H1 (cell line): ENCODE measurements at regions not wholly inside any gene's neighbourhood (a gene's known extent, or its start where the extent isn't known, plus 50 kb on each side); places are given as distances from the start of the nearest gene placed in this dataset.

Experiments
- CTCF ChIA-PET: fragments of 300-600 bp; sonication (Branson Sonifier 250); formaldehyde crosslinking; loops from one replicate; lab custom pipeline; 2021; ENCODE audit not compliant: partially characterized antibody; lab: Charles Lee
- POLR2A ChIA-PET: fragments of 300-600 bp; sonication (Branson Sonifier 250); formaldehyde crosslinking; loops from one replicate; lab custom pipeline; 2021; ENCODE audit warnings: inconsistent platforms; ENCODE audit not compliant: partially characterized antibody; lab: Charles Lee
- DNase-seq, 2 experiments: peaks; one replicate each; pipeline versions ENCODE4 v3.0.0 to v3.0.0-alpha.2; 2010 to 2022; ENCODE audit warnings: low spot score in 2 of 2, low read depth in 1 of 2, mixed read lengths in 1 of 2
- FAIRE-seq: peaks from 2 replicates; lab custom pipeline; 2011; peaks lifted over from hg19 to GRCh38; lab: Jason Lieb, UNC
- H2AFZ ChIP-seq: 2 replicates; pipeline ENCODE4 v1.8.1; 2012; ENCODE audit warnings: low read length, inconsistent platforms
- H2AK5ac ChIP-seq: 2 replicates; pipeline ENCODE4 v1.6.1; 2013; ENCODE audit warnings: low read depth, low read length
- H2BK120ac ChIP-seq: replicated peaks from 2 replicates; pipeline ENCODE3; 2013; ENCODE audit warnings: low read depth, low read length, inconsistent platforms
- H2BK12ac ChIP-seq: 2 replicates; pipeline ENCODE4 v1.6.1; 2013; ENCODE audit warnings: low read depth, low read length
- H2BK15ac ChIP-seq: 2 replicates; pipeline ENCODE4 v1.6.1; 2013; ENCODE audit warnings: low read length
- H2BK20ac ChIP-seq: 2 replicates; pipeline ENCODE4 v1.6.1; 2013; ENCODE audit warnings: low read length
- H2BK5ac ChIP-seq: 2 replicates; pipeline ENCODE4 v1.6.1; 2013; ENCODE audit warnings: low read depth, low read length
- H3K14ac ChIP-seq: 2 replicates; pipeline ENCODE4 v1.6.1; 2013; ENCODE audit warnings: inconsistent platforms; ENCODE audit not compliant: insufficient read length
- H3K18ac ChIP-seq: 2 replicates; pipeline ENCODE4 v1.6.1; 2013; ENCODE audit warnings: low read length; ENCODE audit errors: extremely low read depth
- H3K23ac ChIP-seq: 2 replicates; pipeline ENCODE4 v1.6.1; 2013; ENCODE audit warnings: inconsistent platforms; ENCODE audit not compliant: insufficient read length
- H3K23me2 ChIP-seq: 2 replicates; pipeline ENCODE4 v1.6.1; 2013; ENCODE audit warnings: low read depth, low read length
- H3K27ac ChIP-seq: 2 replicates; pipeline ENCODE4 v1.6.1; 2011; ENCODE audit warnings: low read depth, low read length, inconsistent platforms
- H3K27me3 ChIP-seq, 4 experiments: replicated peaks in 1 of 4; 1 replicate in 1 of 4; 2 replicates in 3 of 4; pipeline versions ENCODE4 v1.6.1 to v1.8.1; 2011 to 2013; ENCODE audit warnings: low read length in 3 of 4, mild to moderate bottlenecking in 3 of 4, inconsistent platforms in 2 of 4, mixed read lengths in 2 of 4, moderate library complexity in 1 of 4; ENCODE audit not compliant: control insufficient read depth in 3 of 4, insufficient read depth in 3 of 4; ENCODE audit errors: extremely low read depth in 1 of 4
- H3K36me3 ChIP-seq, 4 experiments: 2 replicates each; pipeline versions ENCODE4 v1.6.1 to v1.8.1; 2011 to 2013; ENCODE audit warnings: mild to moderate bottlenecking in 4 of 4, low read length in 3 of 4, moderate library complexity in 2 of 4, control low read depth in 1 of 4, inconsistent platforms in 1 of 4; ENCODE audit not compliant: insufficient read depth in 4 of 4, control insufficient read depth in 2 of 4
- H3K4ac ChIP-seq: replicated peaks from 2 replicates; pipeline ENCODE3; 2013; ENCODE audit warnings: low read length, low read depth, mixed read lengths, inconsistent platforms; ENCODE audit not compliant: insufficient read length
- H3K4me1 ChIP-seq, 4 experiments: replicated peaks in 1 of 4; 1 replicate in 1 of 4; 2 replicates in 3 of 4; pipeline versions ENCODE4 v1.6.1 to v1.8.1; 2011 to 2013; ENCODE audit warnings: low read length in 3 of 4, inconsistent platforms in 2 of 4, mixed read lengths in 1 of 4; ENCODE audit not compliant: insufficient read depth in 4 of 4, control insufficient read depth in 3 of 4
- H3K4me2 ChIP-seq, 2 experiments: 2 replicates each; pipeline versions ENCODE4 v1.6.1 to v1.8.1; 2011 to 2013; ENCODE audit warnings: low read depth in 2 of 2, low read length in 2 of 2, control low read depth in 1 of 2, inconsistent platforms in 1 of 2, mild to moderate bottlenecking in 1 of 2; ENCODE audit not compliant: insufficient read depth in 1 of 2
- H3K4me3 ChIP-seq, 4 experiments: fragments of 200-600, 300-600 bp in 1 of 4; sonication (generic), shearing (Covaris generic), sonication (Bioruptor Twin) in 1 of 4; 2 replicates each; pipeline versions ENCODE4 v1.5.1 to v1.8.1; 2011 to 2016; ENCODE audit warnings: low read length in 4 of 4, low read depth in 3 of 4, control low read depth in 2 of 4, inconsistent platforms in 2 of 4, mild to moderate bottlenecking in 2 of 4, mixed read lengths in 1 of 4, moderate library complexity in 1 of 4; ENCODE audit not compliant: insufficient read depth in 2 of 4; ENCODE audit errors: extremely low read depth in 1 of 4
- H3K56ac ChIP-seq: replicated peaks from 2 replicates; pipeline ENCODE3; 2013; ENCODE audit warnings: low read depth, mild to moderate bottlenecking, mixed read lengths, low read length, inconsistent platforms; ENCODE audit not compliant: insufficient read length
- H3K79me1 ChIP-seq: 2 replicates; pipeline ENCODE4 v1.6.1; 2013; ENCODE audit warnings: low read depth, low read length, control low read depth
- H3K79me2 ChIP-seq, 2 experiments: 2 replicates each; pipeline versions ENCODE4 v1.6.1 to v1.8.1; 2012 to 2013; ENCODE audit warnings: low read length in 2 of 2, mild to moderate bottlenecking in 2 of 2, inconsistent platforms in 1 of 2; ENCODE audit not compliant: insufficient read depth in 2 of 2, control insufficient read depth in 1 of 2
- H3K9ac ChIP-seq, 4 experiments: replicated peaks in 1 of 4; 1 replicate in 1 of 4; 2 replicates in 3 of 4; pipeline versions ENCODE4 v1.6.1 to v1.8.1; 2011 to 2013; ENCODE audit warnings: low read depth in 3 of 4, low read length in 3 of 4, control low read depth in 2 of 4, mild to moderate bottlenecking in 2 of 4, moderate library complexity in 2 of 4, inconsistent platforms in 1 of 4; ENCODE audit errors: extremely low read depth in 1 of 4
- H3K9me3 ChIP-seq, 2 experiments: 2 replicates each; pipeline versions ENCODE4 v1.6.1 to v1.8.1; 2012 to 2013; ENCODE audit warnings: mild to moderate bottlenecking in 2 of 2, moderate library complexity in 2 of 2, control low read depth in 1 of 2, inconsistent platforms in 1 of 2, low read depth in 1 of 2, low read length in 1 of 2, mixed read lengths in 1 of 2; ENCODE audit not compliant: insufficient read depth in 2 of 2
- H4K20me1 ChIP-seq, 2 experiments: replicated peaks in 1 of 2; 2 replicates each; pipeline versions ENCODE3 to v1.8.1; 2011 to 2013; ENCODE audit warnings: inconsistent platforms in 2 of 2, low read length in 2 of 2, mild to moderate bottlenecking in 1 of 2; ENCODE audit not compliant: insufficient read depth in 2 of 2, control insufficient read depth in 1 of 2
- H4K5ac ChIP-seq: 2 replicates; pipeline ENCODE4 v1.6.1; 2013; ENCODE audit warnings: low read length, low read depth, mixed read lengths, inconsistent platforms; ENCODE audit not compliant: insufficient read length
- H4K8ac ChIP-seq: 2 replicates; pipeline ENCODE4 v1.8.0; 2013; ENCODE audit warnings: mild to moderate bottlenecking, moderate library complexity, low read length, inconsistent platforms; ENCODE audit not compliant: insufficient read depth; ENCODE audit errors: extremely low read depth
- H4K91ac ChIP-seq: replicated peaks from 2 replicates; pipeline ENCODE3; 2013; ENCODE audit warnings: low read length, mixed read lengths, inconsistent platforms; ENCODE audit not compliant: insufficient read length
- JUN ChIP-seq: IDR thresholded peaks from 2 replicates; pipeline ENCODE4 v1.6.1; 2011; ENCODE audit warnings: low read depth, mild to moderate bottlenecking, improper control_type of control experiment, low read length
- NANOG ChIP-seq: IDR thresholded peaks from 2 replicates; pipeline ENCODE4 v1.6.1; 2011; ENCODE audit warnings: low read length, low read depth, mild to moderate bottlenecking, inconsistent platforms; ENCODE audit not compliant: insufficient read depth, poor library complexity, severe bottlenecking
- POLR2A ChIP-seq, 2 experiments: IDR thresholded peaks; 1 replicate in 1 of 2; 2 replicates in 1 of 2; pipeline ENCODE4 v1.6.1; 2011; ENCODE audit warnings: low read depth in 2 of 2, low read length in 2 of 2, mild to moderate bottlenecking in 2 of 2; ENCODE audit errors: control extremely low read depth in 1 of 2
- POLR2AphosphoS5 ChIP-seq: IDR thresholded peaks from 2 replicates; pipeline ENCODE4 v1.6.1; 2011; ENCODE audit warnings: low read depth, low read length
- RFX5 ChIP-seq: IDR thresholded peaks from 2 replicates; pipeline ENCODE4 v1.6.1; 2011; ENCODE audit warnings: low read depth, low read length, improper control_type of control experiment, borderline replicate concordance
- RNF2 ChIP-seq: fragments of 200-900, 300-1000 bp; sonication (generic); IDR thresholded peaks from 2 replicates; pipeline ENCODE4 v1.7.1; 2016; ENCODE audit warnings: borderline replicate concordance, low read depth, mild to moderate bottlenecking, antibody characterized with exemption, low read length; ENCODE audit not compliant: poor library complexity, severe bottlenecking; ENCODE audit errors: missing control alignments
- SIN3A ChIP-seq, 2 experiments: IDR thresholded peaks in 1 of 2; conservative IDR thresholded peaks in 1 of 2; 2 replicates each; pipeline ENCODE4 v1.6.1; 2011 to 2012; ENCODE audit warnings: low read length in 2 of 2, improper control_type of control experiment in 1 of 2, low read depth in 1 of 2, mild to moderate bottlenecking in 1 of 2
- SP2 ChIP-seq: IDR thresholded peaks from 2 replicates; pipeline ENCODE4 v1.6.1; 2012; ENCODE audit warnings: mild to moderate bottlenecking, low read length, inconsistent platforms
- SUZ12 ChIP-seq: fragments of 200-600 bp; sonication (generic); IDR thresholded peaks from 2 replicates; pipeline ENCODE4 v1.6.1; 2012; ENCODE audit warnings: mild to moderate bottlenecking, inconsistent platforms, low read length, moderate library complexity, mixed read lengths
- WGBS, 2 experiments: shearing (Covaris generic) in 1 of 2; methylation state at CpG; one replicate each; pipeline versions ENCODE4 v1.1.6 to v1.1.7; 2013 to 2015; ENCODE audit warnings: low lambda C conversion rate in 2 of 2, mixed read lengths in 2 of 2, inconsistent platforms in 1 of 2, low coverage in 1 of 2, missing lambda C conversion rate in 1 of 2; ENCODE audit not compliant: insufficient replicate concordance in 2 of 2, insufficient coverage in 1 of 2, insufficient read length in 1 of 2; ENCODE audit errors: extremely low coverage in 1 of 2, missing lambda C conversion rate in 1 of 2; 5-methylcytosine and 5-hydroxymethylcytosine counted together

GRCh38 chr1:5730272-5731109 lies 261.7 kb downstream of the NPHP4 start:
- Histone ChIP-seq H4K91ac (no peak overlapping the region), H2AK5ac (no peak overlapping the region), H3K9ac (no peak overlapping the region), H2BK120ac (no peak overlapping the region), H3K23me2 (no peaks in the 10 kb centered on the region), H3K27ac (no peak overlapping the region), H4K5ac (no peak overlapping the region), H3K9me3 (no peaks in the 10 kb centered on the region), H3K4me3 (no peak overlapping the region), H4K20me1 (no peaks in the 10 kb centered on the region), H4K8ac (0 out of 2 replicates have a peak overlapping the region, but pooled peaks have one; percentile 71), H3K14ac (no peak overlapping the region), H3K79me1 (no peaks in the 10 kb centered on the region), H3K18ac (no peak overlapping the region), H2AFZ (no peak overlapping the region), H3K27me3 (no peaks in the 10 kb centered on the region; a peak in 1 of 7 replicates), H3K4me2 (no peak overlapping the region), H3K56ac (no peak overlapping the region), H2BK15ac (no peak overlapping the region), H3K36me3 (no peaks in the 10 kb centered on the region), H2BK20ac (no peak overlapping the region), H3K79me2 (no peaks in the 10 kb centered on the region), H3K4ac (no peak overlapping the region), H2BK5ac (no peak overlapping the region), H2BK12ac (no peak overlapping the region), H3K23ac (no peak overlapping the region), H3K4me1 (peaks cover 0 to 2% (median 0%) of the 10 kb centered on the region in 4 experiments; a peak in 1 of 7 replicates)
- CTCF ChIA-PET: interaction anchor here (1.9 to 5.4 kb wide), 2 partner anchors 13 to 15 kb away, joined by 5 to 32 read pairs; no protein-coding TSS in a partner anchor
- FAIRE-seq (no peak), DNase-seq (no peak)
- TF ChIP-seq RFX5: no peak
- no peak for TF ChIP-seq SUZ12
- TF ChIP-seq POLR2A (IDR thresholded peaks at IDR 0.05; ENCODE audit: control extremely low read depth in 1 of 2, low read depth in 2 of 2, low read length in 2 of 2): no peak
- no peak for TF ChIP-seq SIN3A (conservative IDR thresholded peaks at IDR 0.05 in 1 of 2, IDR thresholded peaks at IDR 0.05 in 1 of 2; ENCODE audit: low read depth in 1 of 2, low read length in 2 of 2)
- TF ChIP-seq NANOG: no peak
- no peak for TF ChIP-seq POLR2AphosphoS5
- no peak for TF ChIP-seq JUN
- TF ChIP-seq SP2: no peak
- TF ChIP-seq RNF2: no peak
- WGBS, 2 experiments: 92% methylated on average over 16 of the region's 16 CpGs; no CpG with 5 or more reads in 1 of the 2 experiments
- POLR2A ChIA-PET: no interaction called here
